GM21576 (cell line): ENCODE measurements at regions not wholly inside any gene's neighbourhood (a gene's known extent, or its start where the extent isn't known, plus 50 kb on each side); places are given as distances from the start of the nearest gene placed in this dataset.
"Not testable (repeated sequence)": the region's sequence is repeated elsewhere in the genome, so short reads cannot be mapped to it uniquely, and the experiment has no call there.

Experiments used
- ATAC-seq: cut with Tn5 transposase; IDR thresholded peaks from one replicate; pipeline ENCODE4 v1.9.1; 2021; ENCODE audit warnings: mild to moderate bottlenecking, moderate library complexity; ENCODE audit not compliant: unreplicated experiment

GRCh38 chr3:75434913-75435793 lies 229.0 kb upstream of the FRG2C start:
- peak; percentile 98 for ATAC-seq

GRCh38 chr3:75435794-75436400 lies 228.2 kb upstream of the FRG2C start:
- not testable (repeated sequence) for ATAC-seq

GRCh38 chr3:75440986-75441385 lies 223.1 kb upstream of the FRG2C start:
- not testable (repeated sequence) for ATAC-seq

GRCh38 chr3:75444634-75445033 lies 219.5 kb upstream of the FRG2C start:
- not testable (repeated sequence) for ATAC-seq

- ATAC-seq, result not testable (repeated sequence)
Measured at GRCh38 chr3:75445234-75445633, 218.9 kb upstream of the FRG2C start.

GRCh38 chr3:75446948-75447347 lies 217.2 kb upstream of the FRG2C start:
- not testable (repeated sequence) for ATAC-seq

GRCh38 chr3:75453328-75453727 lies 210.8 kb upstream of the FRG2C start:
- not testable (repeated sequence) for ATAC-seq

- not testable (repeated sequence) for ATAC-seq
Measured at GRCh38 chr3:75453839-75454238, 210.3 kb upstream of the FRG2C start.

- ATAC-seq, result not testable (repeated sequence)
Measured at GRCh38 chr3:75474530-75474929, 189.6 kb upstream of the FRG2C start.

- not testable (repeated sequence) for ATAC-seq
Measured at GRCh38 chr3:75496600-75496999, 167.5 kb upstream of the FRG2C start.

GRCh38 chr3:75500357-75500756 lies 163.8 kb upstream of the FRG2C start:
- not testable (repeated sequence) for ATAC-seq

GRCh38 chr3:75502171-75502570 lies 162.0 kb upstream of the FRG2C start:
- not testable (repeated sequence) for ATAC-seq

- not testable (repeated sequence) for ATAC-seq
Measured at GRCh38 chr3:75502769-75503756, 161.1 kb upstream of the FRG2C start.

GRCh38 chr3:75506603-75507002 lies 157.5 kb upstream of the FRG2C start:
- no peak for ATAC-seq

GRCh38 chr3:75507956-75508355 lies 156.2 kb upstream of the FRG2C start:
- ATAC-seq, result not testable (repeated sequence)

GRCh38 chr3:75527657-75528056 lies 136.5 kb upstream of the FRG2C start:
- ATAC-seq, result not testable (repeated sequence)

- not testable (repeated sequence) for ATAC-seq
Measured at GRCh38 chr3:75552095-75552494, 112.0 kb upstream of the FRG2C start.

GRCh38 chr3:75564427-75564826 lies 99.7 kb upstream of the FRG2C start:
- ATAC-seq, result not testable (repeated sequence)

- ATAC-seq, result not testable (repeated sequence)
Measured at GRCh38 chr3:75572303-75572702, 91.8 kb upstream of the FRG2C start.

- not testable (repeated sequence) for ATAC-seq
Measured at GRCh38 chr3:75579091-75579490, 85.0 kb upstream of the FRG2C start.

GRCh38 chr3:75579536-75579935 lies 84.6 kb upstream of the FRG2C start:
- ATAC-seq, result not testable (repeated sequence)
